Endothelial cell of umbilical vein (primary cell): ENCODE measurements at regions not wholly inside any gene's neighbourhood (a gene's known extent, or its start where the extent isn't known, plus 50 kb on each side); places are given as distances from the start of the nearest gene placed in this dataset.
A peak's percentile ranks its signal among the peaks of the same experiment; 100 is the strongest.

Source experiments
- BruUV-seq: library from RNA; stranded (reverse); fragments of 400-500 nt; replicated peaks from 2 replicates; lab custom pipeline; 2021; lab: Mats Ljungman, UMichigan
- CTCF ChIA-PET: fragments of 300-600, 350-600 bp; sonication (Branson Sonifier 250); formaldehyde crosslinking; loops from one replicate; lab custom pipeline; 2021; ENCODE audit warnings: antibody characterized with exemption, inconsistent platforms; lab: Charles Lee
- POLR2A ChIA-PET: fragments of 300-600, 350-600 bp; sonication (Branson Sonifier 250); formaldehyde crosslinking; loops from one replicate; lab custom pipeline; 2021; ENCODE audit warnings: antibody characterized with exemption, inconsistent platforms; lab: Charles Lee
- DNase-seq: peaks from one replicate; pipeline ENCODE4 v3.0.0-alpha.2; 2011; ENCODE audit warnings: low read depth, low spot score
- FAIRE-seq: peaks from 2 replicates; lab custom pipeline; 2011; peaks lifted over from hg19 to GRCh38; lab: Jason Lieb, UNC
- H2AFZ ChIP-seq: 2 replicates; pipeline ENCODE4 v1.6.0; 2012; ENCODE audit warnings: low read depth, low read length, control low read depth, inconsistent platforms
- H3K27ac ChIP-seq: 2 replicates; pipeline ENCODE4 v1.5.1; 2011; ENCODE audit warnings: low read depth, mild to moderate bottlenecking, control low read depth, low read length, moderate library complexity; ENCODE audit not compliant: insufficient read depth
- H3K27me3 ChIP-seq, 2 experiments: 2 replicates each; pipeline versions ENCODE4 v1.6.0 to v1.6.1; 2011; ENCODE audit warnings: low read length in 2 of 2, mixed read lengths in 1 of 2; ENCODE audit not compliant: control insufficient read depth in 2 of 2, insufficient read depth in 2 of 2
- H3K36me3 ChIP-seq, 2 experiments: 2 replicates in 1 of 2; 3 replicates in 1 of 2; pipeline ENCODE4 v1.5.1; 2011; ENCODE audit warnings: low read length in 2 of 2, mild to moderate bottlenecking in 1 of 2, moderate library complexity in 1 of 2; ENCODE audit not compliant: control insufficient read depth in 2 of 2, insufficient read depth in 2 of 2; ENCODE audit errors: extremely low read depth in 1 of 2
- H3K4me1 ChIP-seq: 3 replicates; pipeline ENCODE4 v1.5.1; 2011; ENCODE audit warnings: mild to moderate bottlenecking, low read length; ENCODE audit not compliant: control insufficient read depth, insufficient read depth; ENCODE audit errors: extremely low read depth
- H3K4me2 ChIP-seq: 2 replicates; pipeline ENCODE4 v1.6.1; 2011; ENCODE audit warnings: low read length, control low read depth, mixed read lengths; ENCODE audit not compliant: insufficient read depth
- H3K4me3 ChIP-seq, 3 experiments: fragments of 200-600 bp in 1 of 3; sonication (generic), shearing (Covaris generic) in 1 of 3; replicated peaks in 1 of 3; 2 replicates each; pipeline ENCODE4 v1.5.1; 2011 to 2016; ENCODE audit warnings: control low read depth in 3 of 3, low read length in 3 of 3, mild to moderate bottlenecking in 2 of 3, inconsistent platforms in 1 of 3, low read depth in 1 of 3, moderate library complexity in 1 of 3; ENCODE audit not compliant: insufficient read depth in 1 of 3
- H3K79me2 ChIP-seq: 2 replicates; pipeline ENCODE4 v1.6.0; 2012; ENCODE audit warnings: low read length, inconsistent platforms; ENCODE audit not compliant: control insufficient read depth, insufficient read depth
- H3K9ac ChIP-seq: replicated peaks from 2 replicates; pipeline ENCODE3; 2011; ENCODE audit warnings: low read length, control low read depth; ENCODE audit not compliant: insufficient read depth; ENCODE audit errors: extremely low read depth
- H3K9me1 ChIP-seq: replicated peaks from 3 replicates; pipeline ENCODE4 v1.6.0; 2011; ENCODE audit warnings: mild to moderate bottlenecking, low read length; ENCODE audit not compliant: control insufficient read depth, insufficient read depth; ENCODE audit errors: extremely low read depth
- H3K9me3 ChIP-seq: replicated peaks from 2 replicates; pipeline ENCODE4 v1.5.1; 2012; ENCODE audit warnings: low read length, inconsistent platforms; ENCODE audit not compliant: control insufficient read depth, insufficient read depth
- H4K20me1 ChIP-seq: replicated peaks from 2 replicates; pipeline ENCODE3; 2011; ENCODE audit warnings: mild to moderate bottlenecking, low read length; ENCODE audit not compliant: control insufficient read depth, insufficient read depth; ENCODE audit errors: extremely low read depth
- CTCF ChIP-seq, 2 donors: IDR thresholded peaks; 1 replicate in 1 of 2; 2 replicates in 1 of 2; pipeline ENCODE4 v1.5.1; 2011; ENCODE audit warnings: low read length in 2 of 2, mild to moderate bottlenecking in 2 of 2, moderate library complexity in 2 of 2, control low read depth in 1 of 2, inconsistent platforms in 1 of 2, low read depth in 1 of 2; ENCODE audit not compliant: insufficient read depth in 1 of 2; ENCODE audit errors: extremely low read depth in 1 of 2
- FOS ChIP-seq: IDR thresholded peaks from 2 replicates; pipeline ENCODE4 v1.6.1; 2011; ENCODE audit warnings: mild to moderate bottlenecking, low read length, moderate library complexity, borderline replicate concordance; ENCODE audit not compliant: insufficient read depth
- GATA2 ChIP-seq: IDR thresholded peaks from 2 replicates; pipeline ENCODE4 v1.7.0; 2011; ENCODE audit warnings: low read depth, mild to moderate bottlenecking, moderate library complexity, mixed read lengths, low read length; ENCODE audit not compliant: insufficient read length, insufficient read depth
- JUN ChIP-seq: IDR thresholded peaks from 2 replicates; pipeline ENCODE4 v1.6.1; 2011; ENCODE audit warnings: borderline replicate concordance, low read depth; ENCODE audit not compliant: insufficient read length, insufficient read depth
- dilution Hi-C: fragments of 300-500 bp; cut with MboI; formaldehyde crosslinking; loops from one replicate; pipeline ENCODE4 v1.15.0; 2019; ENCODE audit warnings: low sequenced_read_pairs; ENCODE audit not compliant: extremely low pct_ligation_motif_present
- intact Hi-C: fragments of 100-400 bp; cut with micrococcal nuclease; formaldehyde crosslinking; loops from one replicate; pipeline ENCODE4 v1.10.0; 2022

GRCh38 chr5:136686192-136686872, 321.0 kb upstream of the TRPC7 start:
- Histone ChIP-seq H3K9ac (no peak overlapping the region), H3K79me2 (no peaks in the 10 kb centered on the region), H3K36me3 (no peaks in the 10 kb centered on the region), H3K27ac (peak overlapping the region; percentile 32), H3K9me3 (no peaks in the 10 kb centered on the region), H2AFZ (peak overlapping the region; percentile 70), H3K4me3 (no peak overlapping the region), H3K4me2 (no peak overlapping the region), H4K20me1 (no peaks in the 10 kb centered on the region), H3K4me1 (peaks cover 3% of the 10 kb centered on the region), H3K27me3 (no peaks in the 10 kb centered on the region), H3K9me1 (no peaks in the 10 kb centered on the region)
- dilution Hi-C loops: no loop called here
- ChIA-PET POLR2A (no interaction called here), CTCF (interaction anchor here (0.6 to 3.4 kb wide), 47 partner anchors 8 to 437 kb away, joined by 3 to 49 read pairs (median 4); partner anchors contain the start of gene TRPC7)
- TF ChIP-seq JUN (no peak), GATA2 (no peak), CTCF (IDR thresholded peaks at IDR 0.05; ENCODE audit: extremely low read depth in 1 of 2, insufficient read depth in 1 of 2, low read depth in 1 of 2, low read length in 2 of 2) (peak; percentile 46 to 55), FOS (no peak)
- FAIRE-seq: peak; percentile 64
- intact Hi-C loops: loop anchor here (1.0 to 5.0 kb wide), 9 partner anchors 31 to 437 kb away; partner anchors contain the start of gene TRPC7
- no TSS peak for BruUV-seq
- peak; percentile 51 for DNase-seq
